ENCODE measurements at regions not wholly inside any gene's neighbourhood (a gene's known extent, or its start where the extent isn't known, plus 50 kb on each side); places are given as distances from the start of the nearest gene placed in this dataset.

DNA sequence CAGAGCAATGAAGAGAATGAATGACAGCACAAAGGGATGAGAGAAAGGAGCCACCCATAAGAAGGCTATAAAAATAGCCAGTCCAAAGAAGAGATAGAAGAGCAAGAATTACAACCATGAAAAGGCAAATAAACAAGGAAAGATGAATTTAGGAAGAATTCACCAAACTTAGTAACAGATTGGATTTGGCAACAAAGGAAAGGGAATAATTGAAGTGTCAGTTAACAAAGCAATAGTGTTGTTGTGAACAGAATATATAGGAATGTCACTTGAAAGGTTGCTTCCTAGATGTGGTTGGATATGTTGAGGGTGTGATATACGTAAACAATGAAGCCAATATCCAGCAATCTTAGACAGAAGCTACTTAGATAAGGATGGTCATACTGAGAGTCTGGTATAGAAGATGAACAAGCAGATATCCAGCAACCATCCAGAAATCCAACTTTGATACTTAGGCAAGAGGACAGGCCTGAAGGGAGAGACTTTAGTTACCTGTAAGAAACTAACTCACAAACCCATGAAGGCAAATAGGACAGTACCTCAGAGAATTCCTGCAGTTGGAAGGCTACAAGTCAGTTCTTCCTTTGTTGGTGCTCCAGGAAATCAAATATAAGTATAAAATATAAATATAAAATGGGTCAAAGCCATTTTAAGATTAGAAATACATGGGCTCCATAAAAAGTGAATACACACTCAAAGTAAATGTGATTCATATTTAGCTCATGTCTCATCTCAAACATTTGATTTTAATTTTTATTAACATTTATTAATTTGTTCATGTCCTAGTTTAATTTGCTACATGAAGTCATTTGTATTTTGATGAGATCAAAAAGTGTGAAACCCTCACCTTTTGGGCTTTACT, 106.5 kb downstream of the HFE start:
- Histone ChIP-seq H3K27ac (ENCODE audit: low read depth) (peak overlapping the region; percentile 99), H3K36me3 (ENCODE audit: insufficient read depth) (no peaks in the 10 kb centered on the region), H3K79me2 (replicated peaks; ENCODE audit: insufficient read depth) (peaks cover 24% of the 10 kb centered on the region), H3F3A (replicated peaks; ENCODE audit: low read depth) (peaks cover 7% of the 10 kb centered on the region), H3K27me3 (ENCODE audit: insufficient read depth) (no peaks in the 10 kb centered on the region), H3K4me2 (no peak overlapping the region), H3K4me3 (no peak overlapping the region), H3K9me2 (ENCODE audit: insufficient read depth) (no peaks in the 10 kb centered on the region), H4K20me1 (replicated peaks; ENCODE audit: insufficient read depth) (no peaks in the 10 kb centered on the region), H3K4me1 (ENCODE audit: insufficient read depth) (no peaks in the 10 kb centered on the region), H2AFZ (no peak overlapping the region)
- peaks cover 26% of the 10 kb centered on the region for H3K36me3 Mint-ChIP-seq (ENCODE audit: low read depth)
- no peak overlapping the region; the same call in 2 of the 3 replicates for H3K4me3 Mint-ChIP-seq
- no peak for ATAC-seq
- H3K27me3 Mint-ChIP-seq (ENCODE audit: insufficient read depth, low read depth, poor library complexity), result peaks cover 34% of the 10 kb centered on the region
- H3K27ac Mint-ChIP-seq, result peak overlapping the region; percentile 98
- DNase-seq (ENCODE audit: low spot score), result no peak
- H3K9me3 Mint-ChIP-seq, result peaks cover 6% of the 10 kb centered on the region; the same call in 1 of the 3 replicates
- TF ChIP-seq CREB1 (CRISPR knock-in tag; IDR thresholded peaks at IDR 0.05; ENCODE audit: low read depth) (no peak), NANOG (IDR thresholded peaks at IDR 0.05; ENCODE audit: borderline replicate concordance) (no peak), EZH2phosphoT487 (IDR thresholded peaks at IDR 0.05; ENCODE audit: unreplicated experiment) (no peak), POLR2AphosphoS5 (IDR thresholded peaks at IDR 0.05; ENCODE audit: low read depth) (no peak), ZNF331 (CRISPR knock-in tag; IDR thresholded peaks at IDR 0.05; ENCODE audit: low read depth) (no peak), REST (IDR thresholded peaks at IDR 0.05; ENCODE audit: unreplicated experiment) (no peak), STAT1 (IDR thresholded peaks at IDR 0.05; ENCODE audit: unreplicated experiment) (no peak), CTCF (conservative IDR thresholded peaks at IDR 0.05; ENCODE audit: low read depth in 2 of 2) (no peak), ZNF114 (CRISPR knock-in tag; IDR thresholded peaks at IDR 0.05) (no peak), ZNF462 (CRISPR knock-in tag; IDR thresholded peaks at IDR 0.05) (no peak), EZH2 (IDR thresholded peaks at IDR 0.05; ENCODE audit: low read depth, unreplicated experiment) (no peak)
- TF ChIP-seq, protein P1, sequence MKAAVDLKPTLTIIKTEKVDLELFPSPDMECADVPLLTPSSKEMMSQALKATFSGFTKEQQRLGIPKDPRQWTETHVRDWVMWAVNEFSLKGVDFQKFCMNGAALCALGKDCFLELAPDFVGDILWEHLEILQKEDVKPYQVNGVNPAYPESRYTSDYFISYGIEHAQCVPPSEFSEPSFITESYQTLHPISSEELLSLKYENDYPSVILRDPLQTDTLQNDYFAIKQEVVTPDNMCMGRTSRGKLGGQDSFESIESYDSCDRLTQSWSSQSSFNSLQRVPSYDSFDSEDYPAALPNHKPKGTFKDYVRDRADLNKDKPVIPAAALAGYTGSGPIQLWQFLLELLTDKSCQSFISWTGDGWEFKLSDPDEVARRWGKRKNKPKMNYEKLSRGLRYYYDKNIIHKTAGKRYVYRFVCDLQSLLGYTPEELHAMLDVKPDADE (IDR thresholded peaks at IDR 0.05), result no peak
- peaks cover 24% of the 10 kb centered on the region; the same call in 2 of the 3 replicates for H3K4me1 Mint-ChIP-seq
